ENCODE measurements at regions not wholly inside any gene's neighbourhood (a gene's known extent, or its start where the extent isn't known, plus 50 kb on each side); places are given as distances from the start of the nearest gene placed in this dataset.

- no peaks in the 10 kb centered on the region for H3K9me3 ChIP-seq (ENCODE audit: insufficient read depth, low read depth, low read length)
- no peaks in the 10 kb centered on the region for H3K9me2 ChIP-seq (replicated peaks; ENCODE audit: low read depth, low read length)
- H3K4me3 ChIP-seq (ENCODE audit: low read length, poor library complexity, severe bottlenecking) = no peak overlapping the region
- no peaks in the 10 kb centered on the region for H3K36me3 ChIP-seq (ENCODE audit: insufficient read depth, low read length)
- no peaks in the 10 kb centered on the region for H3K27me3 ChIP-seq (ENCODE audit: insufficient read depth, low read length, poor library complexity, severe bottlenecking)
- TF ChIP-seq CTCF (conservative IDR thresholded peaks at IDR 0.05; ENCODE audit: low read length) = no peak
- no peak for TF ChIP-seq EZH2phosphoT487 (IDR thresholded peaks at IDR 0.05; ENCODE audit: borderline replicate concordance)
- no peaks in the 10 kb centered on the region for H3F3A ChIP-seq (ENCODE audit: low read depth)
- H3K4me1 ChIP-seq (ENCODE audit: insufficient read depth, low read length, poor library complexity, severe bottlenecking) = no peaks in the 10 kb centered on the region
- H4K20me1 ChIP-seq (ENCODE audit: insufficient read depth, low read length, poor library complexity, severe bottlenecking) = no peaks in the 10 kb centered on the region
- H3K79me2 ChIP-seq (ENCODE audit: insufficient read depth, low read length) = no peaks in the 10 kb centered on the region
- no peak overlapping the region for H2AFZ ChIP-seq (ENCODE audit: low read length)
- no peak overlapping the region for H3K4me2 ChIP-seq (ENCODE audit: low read depth, low read length, poor library complexity, severe bottlenecking)
- no peak overlapping the region for H3K9ac ChIP-seq (ENCODE audit: low read depth, low read length, poor library complexity, severe bottlenecking)
Measured at GRCh38 chr2:5370158-5370557, 322.0 kb upstream of the SOX11 start.

- no peak overlapping the region for H3K4me2 ChIP-seq (ENCODE audit: low read depth, low read length, poor library complexity, severe bottlenecking)
- H3F3A ChIP-seq (ENCODE audit: low read depth) = no peaks in the 10 kb centered on the region
- H3K79me2 ChIP-seq (ENCODE audit: insufficient read depth, low read length) = no peaks in the 10 kb centered on the region
- no peaks in the 10 kb centered on the region for H3K27me3 ChIP-seq (ENCODE audit: insufficient read depth, low read length, poor library complexity, severe bottlenecking)
- no peaks in the 10 kb centered on the region for H3K9me3 ChIP-seq (ENCODE audit: insufficient read depth, low read depth, low read length)
- H3K4me1 ChIP-seq (ENCODE audit: insufficient read depth, low read length, poor library complexity, severe bottlenecking) = no peaks in the 10 kb centered on the region
- H3K4me3 ChIP-seq (ENCODE audit: low read length, poor library complexity, severe bottlenecking) = no peak overlapping the region
- H2AFZ ChIP-seq (ENCODE audit: low read length) = no peak overlapping the region
- H4K20me1 ChIP-seq (ENCODE audit: insufficient read depth, low read length, poor library complexity, severe bottlenecking) = no peaks in the 10 kb centered on the region
- TF ChIP-seq CTCF (conservative IDR thresholded peaks at IDR 0.05; ENCODE audit: low read length) (no peak), EZH2phosphoT487 (IDR thresholded peaks at IDR 0.05; ENCODE audit: borderline replicate concordance) (no peak)
- H3K9ac ChIP-seq (ENCODE audit: low read depth, low read length, poor library complexity, severe bottlenecking) = no peak overlapping the region
- H3K9me2 ChIP-seq (replicated peaks; ENCODE audit: low read depth, low read length) = no peaks in the 10 kb centered on the region
- H3K36me3 ChIP-seq (ENCODE audit: insufficient read depth, low read length) = no peaks in the 10 kb centered on the region
Measured at GRCh38 chr2:5372141-5372540, 320.0 kb upstream of the SOX11 start.

- no peaks in the 10 kb centered on the region for H3K4me1 ChIP-seq (ENCODE audit: insufficient read depth, low read length, poor library complexity, severe bottlenecking)
- H3K27me3 ChIP-seq (ENCODE audit: insufficient read depth, low read length, poor library complexity, severe bottlenecking) = no peaks in the 10 kb centered on the region
- H3K9me3 ChIP-seq (ENCODE audit: insufficient read depth, low read depth, low read length) = no peaks in the 10 kb centered on the region
- no peaks in the 10 kb centered on the region for H4K20me1 ChIP-seq (ENCODE audit: insufficient read depth, low read length, poor library complexity, severe bottlenecking)
- no peaks in the 10 kb centered on the region for H3K79me2 ChIP-seq (ENCODE audit: insufficient read depth, low read length)
- H3K9ac ChIP-seq (ENCODE audit: low read depth, low read length, poor library complexity, severe bottlenecking) = no peak overlapping the region
- no peak for TF ChIP-seq EZH2phosphoT487 (IDR thresholded peaks at IDR 0.05; ENCODE audit: borderline replicate concordance)
- no peak overlapping the region for H3K4me3 ChIP-seq (ENCODE audit: low read length, poor library complexity, severe bottlenecking)
- no peaks in the 10 kb centered on the region for H3K9me2 ChIP-seq (replicated peaks; ENCODE audit: low read depth, low read length)
- no peaks in the 10 kb centered on the region for H3F3A ChIP-seq (ENCODE audit: low read depth)
- no peaks in the 10 kb centered on the region for H3K36me3 ChIP-seq (ENCODE audit: insufficient read depth, low read length)
- no peak overlapping the region for H3K4me2 ChIP-seq (ENCODE audit: low read depth, low read length, poor library complexity, severe bottlenecking)
- no peak overlapping the region for H2AFZ ChIP-seq (ENCODE audit: low read length)
Measured at GRCh38 chr2:5373200-5373599, 319.0 kb upstream of the SOX11 start.

GRCh38 chr2:5374762-5375161 is 317.4 kb upstream of the SOX11 start:
- Histone ChIP-seq H3K27me3 (ENCODE audit: insufficient read depth, low read length, poor library complexity, severe bottlenecking) (no peaks in the 10 kb centered on the region), H3K4me2 (ENCODE audit: low read depth, low read length, poor library complexity, severe bottlenecking) (no peak overlapping the region), H3K9ac (ENCODE audit: low read depth, low read length, poor library complexity, severe bottlenecking) (no peak overlapping the region), H3K79me2 (ENCODE audit: insufficient read depth, low read length) (no peaks in the 10 kb centered on the region), H3F3A (ENCODE audit: low read depth) (no peaks in the 10 kb centered on the region), H3K4me3 (ENCODE audit: low read length, poor library complexity, severe bottlenecking) (no peak overlapping the region), H3K9me3 (ENCODE audit: insufficient read depth, low read depth, low read length) (no peaks in the 10 kb centered on the region), H3K9me2 (replicated peaks; ENCODE audit: low read depth, low read length) (no peaks in the 10 kb centered on the region), H3K4me1 (ENCODE audit: insufficient read depth, low read length, poor library complexity, severe bottlenecking) (no peaks in the 10 kb centered on the region), H3K36me3 (ENCODE audit: insufficient read depth, low read length) (no peaks in the 10 kb centered on the region), H2AFZ (ENCODE audit: low read length) (no peak overlapping the region), H4K20me1 (ENCODE audit: insufficient read depth, low read length, poor library complexity, severe bottlenecking) (no peaks in the 10 kb centered on the region)
- TF ChIP-seq CTCF (conservative IDR thresholded peaks at IDR 0.05; ENCODE audit: low read length) (no peak), EZH2phosphoT487 (IDR thresholded peaks at IDR 0.05; ENCODE audit: borderline replicate concordance) (no peak)
